H1 (cell line): ENCODE measurements at regions not wholly inside any gene's neighbourhood (a gene's known extent, or its start where the extent isn't known, plus 50 kb on each side); places are given as distances from the start of the nearest gene placed in this dataset.

Source experiments
- CTCF ChIA-PET: fragments of 300-600 bp; sonication (Branson Sonifier 250); formaldehyde crosslinking; loops from one replicate; lab custom pipeline; 2021; ENCODE audit not compliant: partially characterized antibody; lab: Charles Lee
- POLR2A ChIA-PET: fragments of 300-600 bp; sonication (Branson Sonifier 250); formaldehyde crosslinking; loops from one replicate; lab custom pipeline; 2021; ENCODE audit warnings: inconsistent platforms; ENCODE audit not compliant: partially characterized antibody; lab: Charles Lee
- DNase-seq, 2 experiments: peaks; one replicate each; pipeline versions ENCODE4 v3.0.0 to v3.0.0-alpha.2; 2010 to 2022; ENCODE audit warnings: low spot score in 2 of 2, low read depth in 1 of 2, mixed read lengths in 1 of 2
- FAIRE-seq: peaks from 2 replicates; lab custom pipeline; 2011; peaks lifted over from hg19 to GRCh38; lab: Jason Lieb, UNC
- H2AFZ ChIP-seq: 2 replicates; pipeline ENCODE4 v1.8.1; 2012; ENCODE audit warnings: low read length, inconsistent platforms
- H2AK5ac ChIP-seq: 2 replicates; pipeline ENCODE4 v1.6.1; 2013; ENCODE audit warnings: low read depth, low read length
- H2BK120ac ChIP-seq: replicated peaks from 2 replicates; pipeline ENCODE3; 2013; ENCODE audit warnings: low read depth, low read length, inconsistent platforms
- H2BK12ac ChIP-seq: 2 replicates; pipeline ENCODE4 v1.6.1; 2013; ENCODE audit warnings: low read depth, low read length
- H2BK15ac ChIP-seq: 2 replicates; pipeline ENCODE4 v1.6.1; 2013; ENCODE audit warnings: low read length
- H2BK20ac ChIP-seq: 2 replicates; pipeline ENCODE4 v1.6.1; 2013; ENCODE audit warnings: low read length
- H2BK5ac ChIP-seq: 2 replicates; pipeline ENCODE4 v1.6.1; 2013; ENCODE audit warnings: low read depth, low read length
- H3K14ac ChIP-seq: 2 replicates; pipeline ENCODE4 v1.6.1; 2013; ENCODE audit warnings: inconsistent platforms; ENCODE audit not compliant: insufficient read length
- H3K18ac ChIP-seq: 2 replicates; pipeline ENCODE4 v1.6.1; 2013; ENCODE audit warnings: low read length; ENCODE audit errors: extremely low read depth
- H3K23ac ChIP-seq: 2 replicates; pipeline ENCODE4 v1.6.1; 2013; ENCODE audit warnings: inconsistent platforms; ENCODE audit not compliant: insufficient read length
- H3K23me2 ChIP-seq: 2 replicates; pipeline ENCODE4 v1.6.1; 2013; ENCODE audit warnings: low read depth, low read length
- H3K27ac ChIP-seq: 2 replicates; pipeline ENCODE4 v1.6.1; 2011; ENCODE audit warnings: low read depth, low read length, inconsistent platforms
- H3K27me3 ChIP-seq, 4 experiments: replicated peaks in 1 of 4; 1 replicate in 1 of 4; 2 replicates in 3 of 4; pipeline versions ENCODE4 v1.6.1 to v1.8.1; 2011 to 2013; ENCODE audit warnings: low read length in 3 of 4, mild to moderate bottlenecking in 3 of 4, inconsistent platforms in 2 of 4, mixed read lengths in 2 of 4, moderate library complexity in 1 of 4; ENCODE audit not compliant: control insufficient read depth in 3 of 4, insufficient read depth in 3 of 4; ENCODE audit errors: extremely low read depth in 1 of 4
- H3K36me3 ChIP-seq, 4 experiments: 2 replicates each; pipeline versions ENCODE4 v1.6.1 to v1.8.1; 2011 to 2013; ENCODE audit warnings: mild to moderate bottlenecking in 4 of 4, low read length in 3 of 4, moderate library complexity in 2 of 4, control low read depth in 1 of 4, inconsistent platforms in 1 of 4; ENCODE audit not compliant: insufficient read depth in 4 of 4, control insufficient read depth in 2 of 4
- H3K4ac ChIP-seq: replicated peaks from 2 replicates; pipeline ENCODE3; 2013; ENCODE audit warnings: low read length, low read depth, mixed read lengths, inconsistent platforms; ENCODE audit not compliant: insufficient read length
- H3K4me1 ChIP-seq, 4 experiments: replicated peaks in 1 of 4; 1 replicate in 1 of 4; 2 replicates in 3 of 4; pipeline versions ENCODE4 v1.6.1 to v1.8.1; 2011 to 2013; ENCODE audit warnings: low read length in 3 of 4, inconsistent platforms in 2 of 4, mixed read lengths in 1 of 4; ENCODE audit not compliant: insufficient read depth in 4 of 4, control insufficient read depth in 3 of 4
- H3K4me2 ChIP-seq, 2 experiments: 2 replicates each; pipeline versions ENCODE4 v1.6.1 to v1.8.1; 2011 to 2013; ENCODE audit warnings: low read depth in 2 of 2, low read length in 2 of 2, control low read depth in 1 of 2, inconsistent platforms in 1 of 2, mild to moderate bottlenecking in 1 of 2; ENCODE audit not compliant: insufficient read depth in 1 of 2
- H3K4me3 ChIP-seq, 4 experiments: fragments of 200-600, 300-600 bp in 1 of 4; sonication (generic), shearing (Covaris generic), sonication (Bioruptor Twin) in 1 of 4; 2 replicates each; pipeline versions ENCODE4 v1.5.1 to v1.8.1; 2011 to 2016; ENCODE audit warnings: low read length in 4 of 4, low read depth in 3 of 4, control low read depth in 2 of 4, inconsistent platforms in 2 of 4, mild to moderate bottlenecking in 2 of 4, mixed read lengths in 1 of 4, moderate library complexity in 1 of 4; ENCODE audit not compliant: insufficient read depth in 2 of 4; ENCODE audit errors: extremely low read depth in 1 of 4
- H3K56ac ChIP-seq: replicated peaks from 2 replicates; pipeline ENCODE3; 2013; ENCODE audit warnings: low read depth, mild to moderate bottlenecking, mixed read lengths, low read length, inconsistent platforms; ENCODE audit not compliant: insufficient read length
- H3K79me1 ChIP-seq: 2 replicates; pipeline ENCODE4 v1.6.1; 2013; ENCODE audit warnings: low read depth, low read length, control low read depth
- H3K79me2 ChIP-seq, 2 experiments: 2 replicates each; pipeline versions ENCODE4 v1.6.1 to v1.8.1; 2012 to 2013; ENCODE audit warnings: low read length in 2 of 2, mild to moderate bottlenecking in 2 of 2, inconsistent platforms in 1 of 2; ENCODE audit not compliant: insufficient read depth in 2 of 2, control insufficient read depth in 1 of 2
- H3K9ac ChIP-seq, 4 experiments: replicated peaks in 1 of 4; 1 replicate in 1 of 4; 2 replicates in 3 of 4; pipeline versions ENCODE4 v1.6.1 to v1.8.1; 2011 to 2013; ENCODE audit warnings: low read depth in 3 of 4, low read length in 3 of 4, control low read depth in 2 of 4, mild to moderate bottlenecking in 2 of 4, moderate library complexity in 2 of 4, inconsistent platforms in 1 of 4; ENCODE audit errors: extremely low read depth in 1 of 4
- H3K9me3 ChIP-seq, 2 experiments: 2 replicates each; pipeline versions ENCODE4 v1.6.1 to v1.8.1; 2012 to 2013; ENCODE audit warnings: mild to moderate bottlenecking in 2 of 2, moderate library complexity in 2 of 2, control low read depth in 1 of 2, inconsistent platforms in 1 of 2, low read depth in 1 of 2, low read length in 1 of 2, mixed read lengths in 1 of 2; ENCODE audit not compliant: insufficient read depth in 2 of 2
- H4K20me1 ChIP-seq, 2 experiments: replicated peaks in 1 of 2; 2 replicates each; pipeline versions ENCODE3 to v1.8.1; 2011 to 2013; ENCODE audit warnings: inconsistent platforms in 2 of 2, low read length in 2 of 2, mild to moderate bottlenecking in 1 of 2; ENCODE audit not compliant: insufficient read depth in 2 of 2, control insufficient read depth in 1 of 2
- H4K5ac ChIP-seq: 2 replicates; pipeline ENCODE4 v1.6.1; 2013; ENCODE audit warnings: low read length, low read depth, mixed read lengths, inconsistent platforms; ENCODE audit not compliant: insufficient read length
- H4K8ac ChIP-seq: 2 replicates; pipeline ENCODE4 v1.8.0; 2013; ENCODE audit warnings: mild to moderate bottlenecking, moderate library complexity, low read length, inconsistent platforms; ENCODE audit not compliant: insufficient read depth; ENCODE audit errors: extremely low read depth
- H4K91ac ChIP-seq: replicated peaks from 2 replicates; pipeline ENCODE3; 2013; ENCODE audit warnings: low read length, mixed read lengths, inconsistent platforms; ENCODE audit not compliant: insufficient read length
- ATF3 ChIP-seq: IDR thresholded peaks from 2 replicates; pipeline ENCODE4 v1.6.1; 2011; ENCODE audit warnings: low read depth, mild to moderate bottlenecking, low read length; ENCODE audit not compliant: insufficient read depth
- RAD21 ChIP-seq, 2 experiments: IDR thresholded peaks in 1 of 2; conservative IDR thresholded peaks in 1 of 2; 2 replicates each; pipeline ENCODE4 v1.6.1; 2011; ENCODE audit warnings: low read depth in 2 of 2, low read length in 2 of 2, improper control_type of control experiment in 1 of 2, inconsistent platforms in 1 of 2, mild to moderate bottlenecking in 1 of 2, moderate library complexity in 1 of 2
- RBBP5 ChIP-seq: IDR thresholded peaks from 2 replicates; pipeline ENCODE4 v1.7.1; 2012; ENCODE audit warnings: low read depth, mild to moderate bottlenecking, inconsistent platforms, low read length, moderate library complexity, borderline replicate concordance
- RFX5 ChIP-seq: IDR thresholded peaks from 2 replicates; pipeline ENCODE4 v1.6.1; 2011; ENCODE audit warnings: low read depth, low read length, improper control_type of control experiment, borderline replicate concordance
- RNF2 ChIP-seq: fragments of 200-900, 300-1000 bp; sonication (generic); IDR thresholded peaks from 2 replicates; pipeline ENCODE4 v1.7.1; 2016; ENCODE audit warnings: borderline replicate concordance, low read depth, mild to moderate bottlenecking, antibody characterized with exemption, low read length; ENCODE audit not compliant: poor library complexity, severe bottlenecking; ENCODE audit errors: missing control alignments
- WGBS, 2 experiments: shearing (Covaris generic) in 1 of 2; methylation state at CpG; one replicate each; pipeline versions ENCODE4 v1.1.6 to v1.1.7; 2013 to 2015; ENCODE audit warnings: low lambda C conversion rate in 2 of 2, mixed read lengths in 2 of 2, inconsistent platforms in 1 of 2, low coverage in 1 of 2, missing lambda C conversion rate in 1 of 2; ENCODE audit not compliant: insufficient replicate concordance in 2 of 2, insufficient coverage in 1 of 2, insufficient read length in 1 of 2; ENCODE audit errors: extremely low coverage in 1 of 2, missing lambda C conversion rate in 1 of 2; 5-methylcytosine and 5-hydroxymethylcytosine counted together

GRCh38 chrX:55144697-55145096 is 55.9 kb downstream of the PAGE2 start:
- H3K27ac ChIP-seq = no peak overlapping the region
- no peak overlapping the region for H3K14ac ChIP-seq
- H4K20me1 ChIP-seq = no peaks in the 10 kb centered on the region
- H4K91ac ChIP-seq = no peak overlapping the region
- H3K27me3 ChIP-seq = no peaks in the 10 kb centered on the region
- H2AFZ ChIP-seq = no peak overlapping the region
- no peak overlapping the region for H2BK120ac ChIP-seq
- H3K4ac ChIP-seq = no peak overlapping the region
- 92% methylated on average over 2 of the region's 2 CpGs; no CpG with 5 or more reads in 1 of the 2 experiments for WGBS, 2 experiments
- no peak overlapping the region for H3K23ac ChIP-seq
- no peaks in the 10 kb centered on the region for H3K9me3 ChIP-seq
- H3K4me2 ChIP-seq = no peak overlapping the region
- H2BK12ac ChIP-seq = no peak overlapping the region
- H3K4me1 ChIP-seq = no peaks in the 10 kb centered on the region
- H4K5ac ChIP-seq = no peak overlapping the region
- no peaks in the 10 kb centered on the region for H3K36me3 ChIP-seq
- no peaks in the 10 kb centered on the region for H3K79me2 ChIP-seq
- no peaks in the 10 kb centered on the region for H3K23me2 ChIP-seq
- no peak overlapping the region for H2AK5ac ChIP-seq
- POLR2A ChIA-PET = no interaction called here
- H4K8ac ChIP-seq = no peak overlapping the region
- no peak overlapping the region for H3K18ac ChIP-seq
- H2BK20ac ChIP-seq = no peak overlapping the region
- no peak overlapping the region for H2BK15ac ChIP-seq
- no peak overlapping the region for H3K56ac ChIP-seq
- H3K9ac ChIP-seq = no peak overlapping the region
- no peak overlapping the region for H3K4me3 ChIP-seq
- H3K79me1 ChIP-seq = no peaks in the 10 kb centered on the region
- H2BK5ac ChIP-seq = no peak overlapping the region
- CTCF ChIA-PET = no interaction called here
- no peak for DNase-seq
- FAIRE-seq = no peak
- TF ChIP-seq RFX5 (no peak), RNF2 (no peak), RBBP5 (no peak), ATF3 (no peak), RAD21 (IDR thresholded peaks at IDR 0.05 in 1 of 2, conservative IDR thresholded peaks at IDR 0.05 in 1 of 2; ENCODE audit: low read depth in 2 of 2, low read length in 2 of 2) (no peak)
